Gastroesophageal sphincter (tissue), 4 donors: ENCODE measurements at regions not wholly inside any gene's neighbourhood (a gene's known extent, or its start where the extent isn't known, plus 50 kb on each side); places are given as distances from the start of the nearest gene placed in this dataset.
"Not testable (repeated sequence)": the region's sequence is repeated elsewhere in the genome, so short reads cannot be mapped to it uniquely, and the experiment has no call there.

ENCODE experiments used
- ATAC-seq: fragments of 150-250 bp; one replicate; pipeline ENCODE4 v1.9.1; 2016; ENCODE audit warnings: mild to moderate bottlenecking, moderate library complexity
- H3K27ac ChIP-seq, 4 donors: fragments of 200-600 bp; sonication (generic) in 3 of 4; 1 replicate in 3 of 4; 2 replicates in 1 of 4; pipeline ENCODE4 v1.5.1; 2016 to 2019
- H3K27me3 ChIP-seq: fragments of 200-600 bp; sonication (generic); one replicate; pipeline ENCODE4 v1.5.1; 2019
- H3K36me3 ChIP-seq, 2 donors: fragments of 200-600 bp; sonication (generic); one replicate each; pipeline ENCODE4 v1.5.1; 2019; ENCODE audit warnings: control low read depth in 1 of 2
- H3K4me1 ChIP-seq, 3 donors: fragments of 200-600 bp; sonication (generic); 1 replicate in 2 of 3; 2 replicates in 1 of 3; pipeline ENCODE4 v1.5.1; 2016 to 2019; ENCODE audit warnings: control low read depth in 2 of 3
- H3K4me3 ChIP-seq, 2 donors: fragments of 200-600 bp; sonication (generic); one replicate each; pipeline ENCODE4 v1.5.1; 2019; ENCODE audit warnings: mild to moderate bottlenecking in 1 of 2, moderate library complexity in 1 of 2
- H3K9me3 ChIP-seq, 3 donors: fragments of 200-600 bp; sonication (generic); one replicate each; pipeline ENCODE4 v1.5.1; 2017 to 2019; ENCODE audit warnings: control low read depth in 2 of 3
- EP300 ChIP-seq: sonication (generic); formaldehyde crosslinking; IDR thresholded peaks from one replicate; pipeline ENCODE4 v1.6.1; 2017; ENCODE audit warnings: antibody characterized with exemption, mild to moderate bottlenecking
- POLR2A ChIP-seq, 2 donors: fragments of 450-650 bp; IDR thresholded peaks; one replicate each; pipeline ENCODE4 v1.6.1; 2017; ENCODE audit warnings: antibody characterized with exemption in 2 of 2, mild to moderate bottlenecking in 2 of 2, moderate library complexity in 1 of 2
- POLR2AphosphoS5 ChIP-seq: sonication (generic); formaldehyde crosslinking; IDR thresholded peaks from one replicate; pipeline ENCODE4 v1.6.1; 2017; ENCODE audit warnings: antibody characterized with exemption
- WGBS, 2 donors: methylation state at CpG; one replicate each; pipeline ENCODE4 v1.1.5; 2018; ENCODE audit warnings: low coverage in 1 of 2; 5-methylcytosine and 5-hydroxymethylcytosine counted together
- TF ChIP-seq, protein P1 (sequence below), 4 experiments: fragments of 200-600 bp in 2 of 4; fragments of 450-650 bp in 2 of 4; sonication (generic) in 1 of 4; IDR thresholded peaks; one replicate each; pipeline ENCODE4 v1.5.1; 2017 to 2019; ENCODE audit warnings: antibody characterized with exemption in 4 of 4, mild to moderate bottlenecking in 2 of 4, moderate library complexity in 2 of 4

DNA sequence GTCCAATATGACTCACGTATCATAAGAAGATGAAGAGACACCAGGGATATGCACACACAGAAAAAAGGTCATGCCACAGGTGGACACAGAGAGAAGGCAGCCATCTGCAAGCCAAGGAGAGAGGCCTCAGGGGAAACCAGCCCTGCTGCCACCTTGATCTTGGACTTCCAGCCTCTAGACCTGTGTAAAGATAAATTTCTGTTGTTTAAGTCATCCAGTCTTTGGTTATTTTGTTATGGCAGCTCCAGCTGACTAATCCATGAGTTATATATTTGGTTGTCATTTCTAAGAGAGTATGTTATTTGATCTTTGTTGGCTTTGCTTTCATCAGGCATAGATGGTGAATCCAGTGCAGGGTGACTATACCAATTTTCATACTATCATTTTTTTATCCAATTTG, 130.2 kb upstream of the DAP start:
- Histone ChIP-seq H3K27ac (no peak overlapping the region), H3K27me3 (peaks cover 10% of the 10 kb centered on the region), H3K36me3 (no peaks in the 10 kb centered on the region), H3K9me3 (peaks cover 0 to 6% (median 0%) of the 10 kb centered on the region in 3 donors), H3K4me1 (no peaks in the 10 kb centered on the region), H3K4me3 (no peak overlapping the region)
- no peak for TF ChIP-seq POLR2A (IDR thresholded peaks at IDR 0.05)
- TF ChIP-seq, protein P1, sequence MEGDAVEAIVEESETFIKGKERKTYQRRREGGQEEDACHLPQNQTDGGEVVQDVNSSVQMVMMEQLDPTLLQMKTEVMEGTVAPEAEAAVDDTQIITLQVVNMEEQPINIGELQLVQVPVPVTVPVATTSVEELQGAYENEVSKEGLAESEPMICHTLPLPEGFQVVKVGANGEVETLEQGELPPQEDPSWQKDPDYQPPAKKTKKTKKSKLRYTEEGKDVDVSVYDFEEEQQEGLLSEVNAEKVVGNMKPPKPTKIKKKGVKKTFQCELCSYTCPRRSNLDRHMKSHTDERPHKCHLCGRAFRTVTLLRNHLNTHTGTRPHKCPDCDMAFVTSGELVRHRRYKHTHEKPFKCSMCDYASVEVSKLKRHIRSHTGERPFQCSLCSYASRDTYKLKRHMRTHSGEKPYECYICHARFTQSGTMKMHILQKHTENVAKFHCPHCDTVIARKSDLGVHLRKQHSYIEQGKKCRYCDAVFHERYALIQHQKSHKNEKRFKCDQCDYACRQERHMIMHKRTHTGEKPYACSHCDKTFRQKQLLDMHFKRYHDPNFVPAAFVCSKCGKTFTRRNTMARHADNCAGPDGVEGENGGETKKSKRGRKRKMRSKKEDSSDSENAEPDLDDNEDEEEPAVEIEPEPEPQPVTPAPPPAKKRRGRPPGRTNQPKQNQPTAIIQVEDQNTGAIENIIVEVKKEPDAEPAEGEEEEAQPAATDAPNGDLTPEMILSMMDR (IDR thresholded peaks at IDR 0.05), result no peak
- no peak for TF ChIP-seq EP300
- no peak for TF ChIP-seq POLR2AphosphoS5
- no peak for ATAC-seq
- 57 to 92% methylated on average over 1 of the region's 1 CpG for WGBS, 2 donors

DNA sequence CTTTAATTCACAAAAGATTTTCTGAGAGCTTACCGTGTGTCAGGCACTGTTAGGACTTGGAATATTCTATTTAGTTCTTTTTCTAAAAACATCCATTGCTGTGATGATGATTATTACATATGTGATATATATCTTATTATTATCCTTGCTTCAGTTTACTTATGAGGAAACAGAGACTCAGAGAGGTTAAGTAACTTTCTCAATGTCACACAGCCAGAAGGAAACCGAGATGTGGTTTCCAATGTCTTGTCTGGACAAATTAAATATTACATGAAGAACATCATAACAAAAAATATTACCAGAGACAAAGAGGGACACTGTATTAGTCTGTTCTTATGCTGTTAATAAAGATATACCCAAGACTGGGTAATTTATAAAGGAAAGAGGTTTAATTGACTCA, 125.5 kb upstream of the DAP start:
- Histone ChIP-seq H3K4me3 (no peak overlapping the region), H3K36me3 (no peaks in the 10 kb centered on the region), H3K27ac (no peak overlapping the region), H3K4me1 (no peaks in the 10 kb centered on the region), H3K27me3 (peaks cover 12% of the 10 kb centered on the region), H3K9me3 (peaks cover 0 to 6% (median 0%) of the 10 kb centered on the region in 3 donors)
- TF ChIP-seq, protein P1 (IDR thresholded peaks at IDR 0.05), result no peak
- no peak for TF ChIP-seq POLR2A (IDR thresholded peaks at IDR 0.05)
- TF ChIP-seq POLR2AphosphoS5, result no peak
- no peak for TF ChIP-seq EP300
- ATAC-seq, result no peak
- WGBS, 2 donors, result 72 to 94% methylated on average over 2 of the region's 2 CpGs

DNA sequence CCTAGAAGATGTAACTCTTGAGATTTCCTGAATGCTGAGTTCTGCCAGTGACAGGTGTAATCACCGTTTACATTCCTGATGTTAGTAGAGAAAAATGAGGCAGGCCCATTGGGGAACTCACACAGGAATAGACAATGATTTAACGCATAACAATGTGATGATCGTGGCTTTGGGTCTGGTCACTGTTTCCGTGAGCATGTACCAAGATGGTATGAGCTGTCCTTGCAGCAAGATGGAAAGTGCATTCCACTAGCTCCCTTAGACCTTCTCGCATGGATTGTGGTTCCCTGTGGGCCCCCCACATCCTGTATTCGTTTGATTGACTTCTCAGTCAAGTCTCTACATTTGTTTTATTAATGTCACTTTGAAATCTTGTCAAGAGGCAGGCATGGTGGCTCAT, 124.0 kb upstream of the DAP start:
- no peak overlapping the region for H3K27ac ChIP-seq
- peaks cover 12% of the 10 kb centered on the region for H3K27me3 ChIP-seq
- no peak for ATAC-seq
- no peaks in the 10 kb centered on the region for H3K9me3 ChIP-seq
- TF ChIP-seq, protein P1 (IDR thresholded peaks at IDR 0.05), result no peak
- no peaks in the 10 kb centered on the region for H3K4me1 ChIP-seq
- no peaks in the 10 kb centered on the region for H3K36me3 ChIP-seq
- no peak overlapping the region for H3K4me3 ChIP-seq
- 60 to 66% methylated on average over 3 to 5 of the region's 6 CpGs for WGBS, 2 donors

DNA sequence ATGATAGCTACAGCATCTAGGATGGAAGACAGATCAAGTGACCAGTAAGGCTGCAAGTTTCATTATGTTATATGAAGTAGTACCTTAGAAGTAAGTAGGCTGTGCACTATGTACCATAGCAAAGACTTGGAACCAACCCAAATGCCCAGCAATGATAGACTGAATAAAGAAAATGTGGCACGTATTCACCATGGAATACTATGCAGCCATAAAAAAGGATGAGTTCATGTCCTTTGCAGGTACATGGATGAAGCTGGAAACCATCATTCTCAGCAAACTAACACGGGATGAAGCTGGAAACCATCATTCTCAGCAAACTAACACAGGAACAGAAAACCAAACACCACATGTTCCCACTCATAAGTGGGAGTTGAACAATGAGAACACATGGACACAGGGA, 122.9 kb upstream of the DAP start:
- not testable (repeated sequence) for ATAC-seq, H3K27ac ChIP-seq, H3K4me1 ChIP-seq, H3K36me3 ChIP-seq, H3K9me3 ChIP-seq, H3K4me3 ChIP-seq
- 67 to 100% methylated on average over 1 to 2 of the region's 2 CpGs for WGBS, 2 donors
- H3K27me3 ChIP-seq, result peaks cover 12% of the 10 kb centered on the region

DNA sequence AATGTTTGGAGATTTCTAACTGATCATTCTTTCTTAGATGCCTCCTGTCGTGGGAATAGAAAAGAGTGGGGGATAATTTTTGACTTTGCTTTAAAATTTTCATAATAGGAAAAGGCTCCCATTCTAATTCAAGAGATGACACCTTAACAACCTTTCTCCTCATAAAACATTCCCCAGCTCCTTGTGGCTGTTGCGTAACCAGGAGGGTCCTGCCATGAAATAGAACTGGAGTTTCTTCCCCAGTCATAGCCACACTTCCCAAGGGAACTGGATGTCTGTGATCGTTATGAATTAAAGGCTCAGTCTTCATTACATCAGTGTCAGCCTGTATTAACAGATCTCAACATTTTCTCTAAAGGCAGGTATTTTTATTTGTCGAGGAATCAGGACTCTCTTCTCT, 119.9 kb upstream of the DAP start:
- Histone ChIP-seq H3K4me1 (no peaks in the 10 kb centered on the region), H3K27ac (no peak overlapping the region), H3K36me3 (no peaks in the 10 kb centered on the region), H3K4me3 (no peak overlapping the region), H3K9me3 (no peaks in the 10 kb centered on the region), H3K27me3 (peaks cover 20% of the 10 kb centered on the region)
- no peak for ATAC-seq
- 63 to 64% methylated on average over 3 to 4 of the region's 4 CpGs for WGBS, 2 donors
- TF ChIP-seq EP300, result no peak
- TF ChIP-seq, protein P1 (IDR thresholded peaks at IDR 0.05), result no peak
- no peak for TF ChIP-seq POLR2A (IDR thresholded peaks at IDR 0.05)
- TF ChIP-seq POLR2AphosphoS5, result no peak

DNA sequence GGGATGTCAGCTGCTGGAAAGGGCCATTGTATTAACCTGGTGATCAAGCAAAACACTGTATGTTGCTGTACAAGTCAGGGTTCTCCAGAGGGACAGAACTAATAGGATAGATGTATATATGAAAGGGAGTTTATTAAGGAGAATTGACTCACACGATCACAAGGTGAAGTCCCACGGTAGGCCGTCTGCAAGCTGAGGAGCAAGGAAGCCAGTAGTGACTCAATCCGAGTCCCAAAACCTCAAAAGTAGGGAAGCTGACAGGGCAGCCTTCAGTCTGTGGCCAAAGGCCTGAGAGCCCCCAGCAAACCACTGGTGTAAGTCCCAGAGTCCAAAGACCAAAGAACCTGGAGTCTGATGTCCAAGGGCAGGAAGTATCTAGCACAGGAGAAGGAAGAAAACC, 116.0 kb upstream of the DAP start:
- not testable (repeated sequence) for H3K36me3 ChIP-seq, H3K27ac ChIP-seq, H3K9me3 ChIP-seq, H3K4me1 ChIP-seq, H3K4me3 ChIP-seq, ATAC-seq
- peaks cover 22% of the 10 kb centered on the region for H3K27me3 ChIP-seq
- WGBS, 2 donors, result 82 to 97% methylated on average over 2 to 3 of the region's 4 CpGs
